ENCODE measurements at regions not wholly inside any gene's neighbourhood (a gene's known extent, or its start where the extent isn't known, plus 50 kb on each side); places are given as distances from the start of the nearest gene placed in this dataset.

- intact Hi-C loops (cut with DNase I): no loop called here
Measured at GRCh38 chrX:11960031-11960430, 178.2 kb upstream of the FRMPD4 start.

GRCh38 chrX:11965436-11965835 is 172.8 kb upstream of the FRMPD4 start:
- intact Hi-C loops (cut with DNase I): no loop called here
- TF ChIP-seq EP300 (IDR thresholded peaks at IDR 0.05): no peak
- no peak for TF ChIP-seq POLR2AphosphoS5 (IDR thresholded peaks at IDR 0.05)
- TF ChIP-seq, protein P1, sequence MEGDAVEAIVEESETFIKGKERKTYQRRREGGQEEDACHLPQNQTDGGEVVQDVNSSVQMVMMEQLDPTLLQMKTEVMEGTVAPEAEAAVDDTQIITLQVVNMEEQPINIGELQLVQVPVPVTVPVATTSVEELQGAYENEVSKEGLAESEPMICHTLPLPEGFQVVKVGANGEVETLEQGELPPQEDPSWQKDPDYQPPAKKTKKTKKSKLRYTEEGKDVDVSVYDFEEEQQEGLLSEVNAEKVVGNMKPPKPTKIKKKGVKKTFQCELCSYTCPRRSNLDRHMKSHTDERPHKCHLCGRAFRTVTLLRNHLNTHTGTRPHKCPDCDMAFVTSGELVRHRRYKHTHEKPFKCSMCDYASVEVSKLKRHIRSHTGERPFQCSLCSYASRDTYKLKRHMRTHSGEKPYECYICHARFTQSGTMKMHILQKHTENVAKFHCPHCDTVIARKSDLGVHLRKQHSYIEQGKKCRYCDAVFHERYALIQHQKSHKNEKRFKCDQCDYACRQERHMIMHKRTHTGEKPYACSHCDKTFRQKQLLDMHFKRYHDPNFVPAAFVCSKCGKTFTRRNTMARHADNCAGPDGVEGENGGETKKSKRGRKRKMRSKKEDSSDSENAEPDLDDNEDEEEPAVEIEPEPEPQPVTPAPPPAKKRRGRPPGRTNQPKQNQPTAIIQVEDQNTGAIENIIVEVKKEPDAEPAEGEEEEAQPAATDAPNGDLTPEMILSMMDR (IDR thresholded peaks at IDR 0.05): no peak
- no peak for TF ChIP-seq POLR2A (IDR thresholded peaks at IDR 0.05)

More at GRCh38 chrX:11960031-11960430, 178.2 kb upstream of the FRMPD4 start:
- no peak overlapping the region for H3K27ac ChIP-seq
- no peaks in the 10 kb centered on the region for H3K36me3 ChIP-seq
- no peak for TF ChIP-seq POLR2AphosphoS5 (IDR thresholded peaks at IDR 0.05)
- no peak for TF ChIP-seq POLR2A (IDR thresholded peaks at IDR 0.05)
- TF ChIP-seq EP300 (IDR thresholded peaks at IDR 0.05): no peak
- TF ChIP-seq, protein P1 (IDR thresholded peaks at IDR 0.05): no peak
- DNase-seq: no peak
- WGBS, 2 donors: 86 to 87% methylated on average over 4 of the region's 4 CpGs
- H3K9me3 ChIP-seq: no peaks in the 10 kb centered on the region
- H3K4me1 ChIP-seq: no peaks in the 10 kb centered on the region
- H3K27me3 ChIP-seq: no peaks in the 10 kb centered on the region
- no peak overlapping the region for H3K4me3 ChIP-seq

GRCh38 chrX:11967986-11968869 is 170.0 kb upstream of the FRMPD4 start:
- TF ChIP-seq, protein P1 (IDR thresholded peaks at IDR 0.05): no peak
- TF ChIP-seq POLR2AphosphoS5 (IDR thresholded peaks at IDR 0.05) (no peak), POLR2A (IDR thresholded peaks at IDR 0.05) (no peak), EP300 (IDR thresholded peaks at IDR 0.05) (no peak)
- Histone ChIP-seq H3K4me3 (no peak overlapping the region), H3K9me3 (no peaks in the 10 kb centered on the region), H3K36me3 (no peaks in the 10 kb centered on the region), H3K27me3 (no peaks in the 10 kb centered on the region), H3K4me1 (no peaks in the 10 kb centered on the region), H3K27ac (no peak overlapping the region)
- intact Hi-C loops (cut with DNase I): no loop called here
- 35 to 73% methylated on average over 6 of the region's 6 CpGs for WGBS, 2 donors
- no peak for DNase-seq

More at GRCh38 chrX:11965436-11965835, 172.8 kb upstream of the FRMPD4 start:
- WGBS, 2 donors: 91 to 96% methylated on average over 1 of the region's 1 CpG
- Histone ChIP-seq H3K36me3 (no peaks in the 10 kb centered on the region), H3K27me3 (no peaks in the 10 kb centered on the region), H3K4me3 (no peak overlapping the region), H3K4me1 (no peaks in the 10 kb centered on the region), H3K9me3 (no peaks in the 10 kb centered on the region), H3K27ac (no peak overlapping the region)
- no peak for DNase-seq

GRCh38 chrX:11968991-11969390 is 169.3 kb upstream of the FRMPD4 start:
- H3K9me3 ChIP-seq: no peaks in the 10 kb centered on the region
- no peaks in the 10 kb centered on the region for H3K27me3 ChIP-seq
- no peaks in the 10 kb centered on the region for H3K4me1 ChIP-seq
- 75% methylated on average over 4 of the region's 4 CpGs for WGBS, 2 donors
- TF ChIP-seq EP300 (IDR thresholded peaks at IDR 0.05): no peak
- TF ChIP-seq POLR2AphosphoS5 (IDR thresholded peaks at IDR 0.05): no peak
- TF ChIP-seq, protein P1 (IDR thresholded peaks at IDR 0.05): no peak
- no peak for TF ChIP-seq POLR2A (IDR thresholded peaks at IDR 0.05)
- intact Hi-C loops (cut with DNase I): no loop called here
- no peak overlapping the region for H3K27ac ChIP-seq
- no peak for DNase-seq
- H3K36me3 ChIP-seq: no peaks in the 10 kb centered on the region
- no peak overlapping the region for H3K4me3 ChIP-seq

All from sigmoid colon (tissue), 6 donors.